PC-9 (cell line): ENCODE measurements at regions not wholly inside any gene's neighbourhood (a gene's known extent, or its start where the extent isn't known, plus 50 kb on each side); places are given as distances from the start of the nearest gene placed in this dataset.

Experiments used
- EZH2 ChIP-seq: fragments of 200-600 bp; sonication (generic); IDR thresholded peaks from 2 replicates; pipeline ENCODE4 v1.8.0; 2017; ENCODE audit warnings: antibody characterized with exemption, low read depth
- TF ChIP-seq, protein P1 (sequence below): fragments of 200-600 bp; sonication (generic); conservative IDR thresholded peaks from 2 replicates; pipeline ENCODE4 v1.6.1; 2017; ENCODE audit warnings: mixed run types, antibody characterized with exemption, mild to moderate bottlenecking, moderate library complexity

DNA sequence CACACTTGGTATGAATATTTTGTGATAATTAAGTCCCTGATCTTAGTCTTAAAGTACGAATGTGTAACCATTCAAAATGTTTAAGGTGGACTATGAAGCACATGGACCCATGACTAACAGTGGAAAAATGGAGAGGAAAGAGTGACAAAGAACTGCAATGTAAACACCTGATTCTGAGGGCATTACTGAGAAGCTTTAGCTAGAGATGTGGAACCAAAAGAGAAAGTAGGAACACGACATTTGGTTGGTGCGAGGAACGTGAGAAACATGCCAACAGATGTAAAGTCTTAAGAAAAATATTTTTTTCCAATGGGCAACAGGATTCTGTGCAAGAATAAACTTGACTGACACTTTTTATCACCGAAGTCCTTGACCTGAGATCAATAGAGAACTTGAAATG, 1618.6 kb downstream of the DPP10 start:
- TF ChIP-seq, protein P1, sequence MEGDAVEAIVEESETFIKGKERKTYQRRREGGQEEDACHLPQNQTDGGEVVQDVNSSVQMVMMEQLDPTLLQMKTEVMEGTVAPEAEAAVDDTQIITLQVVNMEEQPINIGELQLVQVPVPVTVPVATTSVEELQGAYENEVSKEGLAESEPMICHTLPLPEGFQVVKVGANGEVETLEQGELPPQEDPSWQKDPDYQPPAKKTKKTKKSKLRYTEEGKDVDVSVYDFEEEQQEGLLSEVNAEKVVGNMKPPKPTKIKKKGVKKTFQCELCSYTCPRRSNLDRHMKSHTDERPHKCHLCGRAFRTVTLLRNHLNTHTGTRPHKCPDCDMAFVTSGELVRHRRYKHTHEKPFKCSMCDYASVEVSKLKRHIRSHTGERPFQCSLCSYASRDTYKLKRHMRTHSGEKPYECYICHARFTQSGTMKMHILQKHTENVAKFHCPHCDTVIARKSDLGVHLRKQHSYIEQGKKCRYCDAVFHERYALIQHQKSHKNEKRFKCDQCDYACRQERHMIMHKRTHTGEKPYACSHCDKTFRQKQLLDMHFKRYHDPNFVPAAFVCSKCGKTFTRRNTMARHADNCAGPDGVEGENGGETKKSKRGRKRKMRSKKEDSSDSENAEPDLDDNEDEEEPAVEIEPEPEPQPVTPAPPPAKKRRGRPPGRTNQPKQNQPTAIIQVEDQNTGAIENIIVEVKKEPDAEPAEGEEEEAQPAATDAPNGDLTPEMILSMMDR = no peak
- no peak for TF ChIP-seq EZH2
